ENCODE measurements at regions not wholly inside any gene's neighbourhood (a gene's known extent, or its start where the extent isn't known, plus 50 kb on each side); places are given as distances from the start of the nearest gene placed in this dataset.

GRCh38 chr2:139142252-139142880 is 362.2 kb upstream of the NXPH2 start:
- FAIRE-seq: no peak

GRCh38 chr2:139124271-139124670 is 344.1 kb upstream of the NXPH2 start:
- no peak for FAIRE-seq

GRCh38 chr2:139123795-139124194 is 343.6 kb upstream of the NXPH2 start:
- no peak for FAIRE-seq

- no peak for FAIRE-seq
These were observed 342.5 kb upstream of the NXPH2 start for GRCh38 chr2:139122711-139123158.

GRCh38 chr2:139099721-139100120 is 319.5 kb upstream of the NXPH2 start:
- no peak for FAIRE-seq

- no peak for FAIRE-seq
These were observed 318.8 kb upstream of the NXPH2 start for GRCh38 chr2:139098961-139099360.

- no peak for FAIRE-seq
These were observed 302.9 kb upstream of the NXPH2 start for GRCh38 chr2:139083121-139083520.

- no peak for FAIRE-seq
These were observed 300.1 kb upstream of the NXPH2 start for GRCh38 chr2:139080244-139080643.

- no peak for FAIRE-seq
These were observed 299.1 kb upstream of the NXPH2 start for GRCh38 chr2:139079311-139079710.

- no peak for FAIRE-seq
These were observed 298.2 kb upstream of the NXPH2 start for GRCh38 chr2:139078376-139078775.

- no peak for FAIRE-seq
These were observed 297.0 kb upstream of the NXPH2 start for GRCh38 chr2:139077099-139077737.

GRCh38 chr2:139067874-139068273 is 287.7 kb upstream of the NXPH2 start:
- no peak for FAIRE-seq

- FAIRE-seq: no peak
These were observed 286.9 kb upstream of the NXPH2 start for GRCh38 chr2:139067072-139067471.

- no peak for FAIRE-seq
These were observed 284.0 kb upstream of the NXPH2 start for GRCh38 chr2:139064159-139064558.

GRCh38 chr2:139059617-139060016 is 279.4 kb upstream of the NXPH2 start:
- FAIRE-seq: no peak

- no peak for FAIRE-seq
These were observed 275.0 kb upstream of the NXPH2 start for GRCh38 chr2:139055202-139055601.

GRCh38 chr2:139048017-139048416 is 267.8 kb upstream of the NXPH2 start:
- FAIRE-seq: no peak

GRCh38 chr2:139045524-139045923 is 265.3 kb upstream of the NXPH2 start:
- FAIRE-seq: no peak

- FAIRE-seq: no peak
These were observed 253.9 kb upstream of the NXPH2 start for GRCh38 chr2:139034064-139034463.

GRCh38 chr2:139033300-139033699 is 253.1 kb upstream of the NXPH2 start:
- FAIRE-seq: no peak

GRCh38 chr2:139031722-139032121 is 251.5 kb upstream of the NXPH2 start:
- no peak for FAIRE-seq

GRCh38 chr2:139020287-139020686 is 240.1 kb upstream of the NXPH2 start:
- FAIRE-seq: no peak

- FAIRE-seq: no peak
These were observed 238.1 kb upstream of the NXPH2 start for GRCh38 chr2:139018252-139018651.

GRCh38 chr2:139007130-139007529 is 226.9 kb upstream of the NXPH2 start:
- FAIRE-seq: no peak
